Glomerular visceral epithelial cell (primary cell): ENCODE measurements at regions not wholly inside any gene's neighbourhood (a gene's known extent, or its start where the extent isn't known, plus 50 kb on each side); places are given as distances from the start of the nearest gene placed in this dataset.
A peak's percentile ranks its signal among the peaks of the same experiment; 100 is the strongest.
"Not testable (repeated sequence)": the region's sequence is repeated elsewhere in the genome, so short reads cannot be mapped to it uniquely, and the experiment has no call there.

Experiments used
- DNase-seq: peaks from one replicate; pipeline ENCODE4 v3.0.0-alpha.2; 2016; ENCODE audit errors: extremely low spot score

GRCh38 chr5:124030043-124030491, 518.1 kb downstream of the CSNK1G3 start:
- no peak for DNase-seq

GRCh38 chr5:124027441-124027840, 515.5 kb downstream of the CSNK1G3 start:
- no peak for DNase-seq

GRCh38 chr5:124025306-124025845, 513.4 kb downstream of the CSNK1G3 start:
- no peak for DNase-seq

GRCh38 chr5:124022966-124023365, 511.0 kb downstream of the CSNK1G3 start:
- no peak for DNase-seq

- no peak for DNase-seq
These were observed 509.8 kb downstream of the CSNK1G3 start for GRCh38 chr5:124021776-124022175.

GRCh38 chr5:124021066-124021641, 509.2 kb downstream of the CSNK1G3 start:
- no peak for DNase-seq

- DNase-seq: not testable (repeated sequence)
These were observed 505.3 kb downstream of the CSNK1G3 start for GRCh38 chr5:124017321-124017720.

GRCh38 chr5:124007675-124008398, 495.9 kb downstream of the CSNK1G3 start:
- peak; percentile 13 for DNase-seq

- DNase-seq: no peak
These were observed 489.1 kb downstream of the CSNK1G3 start for GRCh38 chr5:124001036-124001615.

- DNase-seq: no peak
These were observed 488.6 kb downstream of the CSNK1G3 start for GRCh38 chr5:124000538-124000937.

GRCh38 chr5:123997462-123998215, 485.7 kb downstream of the CSNK1G3 start:
- DNase-seq: no peak

GRCh38 chr5:123997064-123997461, 485.1 kb downstream of the CSNK1G3 start:
- DNase-seq: no peak

GRCh38 chr5:123992641-123993040, 480.7 kb downstream of the CSNK1G3 start:
- DNase-seq: no peak

- DNase-seq: peak; percentile 44
These were observed 476.0 kb downstream of the CSNK1G3 start for GRCh38 chr5:123987956-123988355.

- DNase-seq: no peak
These were observed 464.5 kb downstream of the CSNK1G3 start for GRCh38 chr5:123976379-123977033.

GRCh38 chr5:123975521-123975920, 463.5 kb downstream of the CSNK1G3 start:
- DNase-seq: not testable (repeated sequence)

- no peak for DNase-seq
These were observed 454.8 kb downstream of the CSNK1G3 start for GRCh38 chr5:123966781-123967180.

GRCh38 chr5:123965626-123966025, 453.6 kb downstream of the CSNK1G3 start:
- DNase-seq: no peak

- no peak for DNase-seq
These were observed 452.9 kb downstream of the CSNK1G3 start for GRCh38 chr5:123964884-123965283.

- DNase-seq: no peak
These were observed 448.5 kb downstream of the CSNK1G3 start for GRCh38 chr5:123960526-123960925.

GRCh38 chr5:123951582-123951977, 439.6 kb downstream of the CSNK1G3 start:
- DNase-seq: peak; percentile 85
